Suprapubic skin (tissue), 4 donors: ENCODE measurements at regions not wholly inside any gene's neighbourhood (a gene's known extent, or its start where the extent isn't known, plus 50 kb on each side); places are given as distances from the start of the nearest gene placed in this dataset.

Experiments used
- DNase-seq, 2 donors: peaks; one replicate each; pipeline ENCODE4 v3.0.0-alpha.2; 2019; ENCODE audit warnings: low spot score in 2 of 2
- H3K27ac ChIP-seq: fragments of 200-600 bp; sonication (generic); one replicate; pipeline ENCODE4 v1.5.1; 2019
- H3K27me3 ChIP-seq: fragments of 200-600 bp; sonication (generic); one replicate; pipeline ENCODE4 v1.5.1; 2019
- H3K36me3 ChIP-seq: fragments of 200-600 bp; sonication (generic); one replicate; pipeline ENCODE4 v1.5.1; 2019
- H3K4me1 ChIP-seq: fragments of 200-600 bp; sonication (generic); one replicate; pipeline ENCODE4 v1.5.1; 2019
- H3K4me3 ChIP-seq: fragments of 200-600 bp; sonication (generic); one replicate; pipeline ENCODE4 v1.5.1; 2019; ENCODE audit warnings: mild to moderate bottlenecking
- H3K9me3 ChIP-seq: fragments of 200-600 bp; sonication (generic); one replicate; pipeline ENCODE4 v1.5.1; 2019
- EP300 ChIP-seq: sonication (generic); formaldehyde crosslinking; IDR thresholded peaks from one replicate; pipeline ENCODE4 v1.6.1; 2017; ENCODE audit warnings: antibody characterized with exemption
- POLR2A ChIP-seq, 2 donors: fragments of 450-650 bp; IDR thresholded peaks; one replicate each; pipeline ENCODE4 v1.6.1; 2017; ENCODE audit warnings: antibody characterized with exemption in 2 of 2, mild to moderate bottlenecking in 2 of 2, moderate library complexity in 2 of 2
- POLR2AphosphoS5 ChIP-seq, 3 donors: sonication (generic); formaldehyde crosslinking; IDR thresholded peaks; one replicate each; pipeline ENCODE4 v1.6.1; 2017; ENCODE audit warnings: antibody characterized with exemption in 3 of 3
- WGBS: methylation state at CpG from one replicate; pipeline ENCODE4 v1.1.5; 2018; 5-methylcytosine and 5-hydroxymethylcytosine counted together
- TF ChIP-seq, protein P1 (sequence below), 2 donors: fragments of 200-600 bp in 1 of 2; fragments of 450-650 bp in 1 of 2; sonication (generic) in 1 of 2; IDR thresholded peaks; one replicate each; pipeline ENCODE4 v1.5.1; 2016 to 2019; ENCODE audit warnings: antibody characterized with exemption in 2 of 2, mild to moderate bottlenecking in 1 of 2, moderate library complexity in 1 of 2

- no peaks in the 10 kb centered on the region for H3K27me3 ChIP-seq
- no peak overlapping the region for H3K27ac ChIP-seq
- H3K4me3 ChIP-seq: no peak overlapping the region
- H3K36me3 ChIP-seq: no peaks in the 10 kb centered on the region
- no peaks in the 10 kb centered on the region for H3K4me1 ChIP-seq
- no peaks in the 10 kb centered on the region for H3K9me3 ChIP-seq
- no peak for TF ChIP-seq EP300
- TF ChIP-seq, protein P1, sequence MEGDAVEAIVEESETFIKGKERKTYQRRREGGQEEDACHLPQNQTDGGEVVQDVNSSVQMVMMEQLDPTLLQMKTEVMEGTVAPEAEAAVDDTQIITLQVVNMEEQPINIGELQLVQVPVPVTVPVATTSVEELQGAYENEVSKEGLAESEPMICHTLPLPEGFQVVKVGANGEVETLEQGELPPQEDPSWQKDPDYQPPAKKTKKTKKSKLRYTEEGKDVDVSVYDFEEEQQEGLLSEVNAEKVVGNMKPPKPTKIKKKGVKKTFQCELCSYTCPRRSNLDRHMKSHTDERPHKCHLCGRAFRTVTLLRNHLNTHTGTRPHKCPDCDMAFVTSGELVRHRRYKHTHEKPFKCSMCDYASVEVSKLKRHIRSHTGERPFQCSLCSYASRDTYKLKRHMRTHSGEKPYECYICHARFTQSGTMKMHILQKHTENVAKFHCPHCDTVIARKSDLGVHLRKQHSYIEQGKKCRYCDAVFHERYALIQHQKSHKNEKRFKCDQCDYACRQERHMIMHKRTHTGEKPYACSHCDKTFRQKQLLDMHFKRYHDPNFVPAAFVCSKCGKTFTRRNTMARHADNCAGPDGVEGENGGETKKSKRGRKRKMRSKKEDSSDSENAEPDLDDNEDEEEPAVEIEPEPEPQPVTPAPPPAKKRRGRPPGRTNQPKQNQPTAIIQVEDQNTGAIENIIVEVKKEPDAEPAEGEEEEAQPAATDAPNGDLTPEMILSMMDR (IDR thresholded peaks at IDR 0.05): no peak
- TF ChIP-seq POLR2AphosphoS5 (IDR thresholded peaks at IDR 0.05): no peak
- no peak for TF ChIP-seq POLR2A (IDR thresholded peaks at IDR 0.05)
- WGBS: 87% methylated on average over 9 of the region's 9 CpGs
- DNase-seq: no peak
Measured at GRCh38 chr20:4488407-4489339, 197.6 kb upstream of the PRNP start.

DNA sequence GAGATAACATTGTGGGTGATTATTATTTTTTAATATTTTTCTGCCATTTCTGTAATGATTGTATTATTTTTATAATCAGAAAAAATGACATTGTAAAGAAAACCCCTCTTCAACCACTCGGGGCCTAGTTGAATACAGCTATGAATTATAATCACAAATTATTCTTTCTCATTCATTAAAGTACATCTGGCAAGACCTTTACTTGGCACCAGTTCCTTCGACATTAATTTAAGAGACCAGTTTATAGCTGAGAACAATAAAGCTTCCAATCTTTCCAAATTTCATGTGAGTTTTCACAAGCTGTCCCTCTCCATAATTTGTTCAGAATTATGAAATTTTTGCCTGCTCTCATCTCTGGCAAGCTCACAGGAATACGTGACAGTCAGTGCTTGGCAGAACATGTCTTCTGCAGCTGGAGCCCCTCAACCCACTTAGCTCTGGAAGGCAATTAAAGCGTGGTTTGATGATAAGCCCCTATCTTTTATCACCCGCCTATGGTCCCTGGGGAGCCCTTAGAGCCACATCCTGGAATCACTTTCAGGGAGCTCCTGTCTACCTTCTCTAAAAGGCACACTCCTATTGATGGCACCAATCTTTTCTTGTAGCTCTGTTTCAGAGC is 201.8 kb upstream of the PRNP start:
- Histone ChIP-seq H3K4me1 (no peaks in the 10 kb centered on the region), H3K27me3 (peaks cover 3% of the 10 kb centered on the region), H3K4me3 (no peak overlapping the region), H3K36me3 (no peaks in the 10 kb centered on the region), H3K27ac (no peak overlapping the region), H3K9me3 (no peaks in the 10 kb centered on the region)
- no peak for DNase-seq
- TF ChIP-seq POLR2A (IDR thresholded peaks at IDR 0.05) (no peak), EP300 (no peak), POLR2AphosphoS5 (IDR thresholded peaks at IDR 0.05) (no peak)
- TF ChIP-seq, protein P1 (IDR thresholded peaks at IDR 0.05): no peak
- WGBS: 35% methylated on average over 5 of the region's 5 CpGs

- Histone ChIP-seq H3K27ac (no peak overlapping the region), H3K4me3 (no peak overlapping the region), H3K27me3 (peaks cover 3% of the 10 kb centered on the region), H3K9me3 (no peaks in the 10 kb centered on the region), H3K4me1 (no peaks in the 10 kb centered on the region), H3K36me3 (no peaks in the 10 kb centered on the region)
- DNase-seq: no peak
- TF ChIP-seq POLR2AphosphoS5 (IDR thresholded peaks at IDR 0.05): no peak
- no peak for TF ChIP-seq EP300
- TF ChIP-seq, protein P1 (IDR thresholded peaks at IDR 0.05): no peak
- no peak for TF ChIP-seq POLR2A (IDR thresholded peaks at IDR 0.05)
Measured at GRCh38 chr20:4483961-4484360, 202.3 kb upstream of the PRNP start.

DNA sequence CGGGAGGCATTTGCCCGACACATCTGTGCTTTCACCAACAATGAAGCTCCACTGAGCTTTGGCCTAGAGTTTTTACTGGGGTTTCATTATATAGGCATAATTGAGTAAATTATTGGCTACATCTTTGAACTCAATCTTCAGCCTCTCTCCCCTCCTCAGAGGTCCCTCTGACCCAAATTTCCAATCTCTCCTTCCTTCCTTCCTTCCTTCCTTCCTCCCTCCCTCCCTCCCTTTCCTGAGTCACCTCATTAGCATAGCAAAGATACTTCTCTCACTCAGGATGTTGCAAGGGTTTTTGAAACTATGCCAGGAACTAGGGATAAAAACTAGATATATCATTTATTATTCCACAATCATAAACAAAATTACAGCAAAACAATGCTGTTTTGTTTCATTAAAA is 202.8 kb upstream of the PRNP start:
- TF ChIP-seq EP300: no peak
- Histone ChIP-seq H3K4me1 (no peaks in the 10 kb centered on the region), H3K9me3 (no peaks in the 10 kb centered on the region), H3K27ac (no peak overlapping the region), H3K36me3 (no peaks in the 10 kb centered on the region), H3K27me3 (peaks cover 3% of the 10 kb centered on the region), H3K4me3 (no peak overlapping the region)
- 76% methylated on average over 2 of the region's 2 CpGs for WGBS
- DNase-seq: no peak

- Histone ChIP-seq H3K9me3 (no peaks in the 10 kb centered on the region), H3K27me3 (peaks cover 3% of the 10 kb centered on the region), H3K4me1 (no peaks in the 10 kb centered on the region), H3K4me3 (no peak overlapping the region), H3K36me3 (no peaks in the 10 kb centered on the region), H3K27ac (no peak overlapping the region)
- no peak for TF ChIP-seq POLR2AphosphoS5 (IDR thresholded peaks at IDR 0.05)
- TF ChIP-seq, protein P1 (IDR thresholded peaks at IDR 0.05): no peak
- TF ChIP-seq POLR2A (IDR thresholded peaks at IDR 0.05): no peak
- no peak for TF ChIP-seq EP300
- no peak for DNase-seq
- WGBS: 89% methylated on average over 3 of the region's 3 CpGs
Measured at GRCh38 chr20:4480104-4480503, 206.2 kb upstream of the PRNP start.
